Chondrocyte (in vitro differentiated cells): ENCODE measurements at regions not wholly inside any gene's neighbourhood (a gene's known extent, or its start where the extent isn't known, plus 50 kb on each side); places are given as distances from the start of the nearest gene placed in this dataset.
A peak's percentile ranks its signal among the peaks of the same experiment; 100 is the strongest.

ENCODE experiments used
- DNase-seq: peaks from one replicate; pipeline ENCODE4 v3.0.0; 2021; ENCODE audit warnings: mixed read lengths, low spot score
- H3K27ac Mint-ChIP-seq: one replicate; pipeline ENCODE4 v1.8.0; 2021; ENCODE audit warnings: mild to moderate bottlenecking, moderate library complexity, mixed read lengths; ENCODE audit not compliant: unreplicated experiment
- H3K27me3 Mint-ChIP-seq: 2 replicates; pipeline ENCODE4 v1.8.0; 2021; ENCODE audit warnings: low read depth, mixed read lengths
- H3K36me3 Mint-ChIP-seq: 2 replicates; pipeline ENCODE4 v1.8.0; 2021; ENCODE audit warnings: low read depth, mixed read lengths
- H3K4me1 Mint-ChIP-seq: 2 replicates; pipeline ENCODE4 v1.8.0; 2021; ENCODE audit warnings: low read depth, mild to moderate bottlenecking, mixed read lengths
- H3K4me3 Mint-ChIP-seq: one replicate; pipeline ENCODE4 v1.8.0; 2021; ENCODE audit warnings: mild to moderate bottlenecking, moderate library complexity, mixed read lengths; ENCODE audit not compliant: unreplicated experiment
- H3K9me3 Mint-ChIP-seq: 2 replicates; pipeline ENCODE4 v1.8.0; 2021; ENCODE audit warnings: low read depth, mixed read lengths
- CTCF ChIP-seq: fragments of 200-600 bp; sonication (generic); IDR thresholded peaks from 2 replicates; pipeline ENCODE4 v1.5.0; 2021; ENCODE audit warnings: antibody characterized with exemption, mild to moderate bottlenecking, moderate library complexity

- peaks cover 51% of the 10 kb centered on the region for H3K4me1 Mint-ChIP-seq
Observed at GRCh38 chr12:59076622-59077021, 156.3 kb upstream of the LRIG3 start.

GRCh38 chr12:59075968-59076490 is 155.7 kb upstream of the LRIG3 start:
- peaks cover 2% of the 10 kb centered on the region for H3K36me3 Mint-ChIP-seq
- DNase-seq: no peak
- H3K4me3 Mint-ChIP-seq: no peak overlapping the region
- no peak overlapping the region for H3K27ac Mint-ChIP-seq
- peaks cover 57% of the 10 kb centered on the region for H3K4me1 Mint-ChIP-seq
- no peaks in the 10 kb centered on the region for H3K27me3 Mint-ChIP-seq
- H3K9me3 Mint-ChIP-seq: peaks cover 3% of the 10 kb centered on the region
- peak; percentile 56 for TF ChIP-seq CTCF

More at GRCh38 chr12:59076622-59077021, 156.3 kb upstream of the LRIG3 start:
- no peak for TF ChIP-seq CTCF
- H3K36me3 Mint-ChIP-seq: peaks cover 2% of the 10 kb centered on the region
- no peaks in the 10 kb centered on the region for H3K27me3 Mint-ChIP-seq
- H3K27ac Mint-ChIP-seq: no peak overlapping the region
- no peak overlapping the region for H3K4me3 Mint-ChIP-seq
- H3K9me3 Mint-ChIP-seq: peaks cover 3% of the 10 kb centered on the region
- DNase-seq: no peak

- no peak for TF ChIP-seq CTCF
- Mint-ChIP-seq H3K4me3 (no peak overlapping the region), H3K4me1 (peaks cover 65% of the 10 kb centered on the region), H3K9me3 (peaks cover 3% of the 10 kb centered on the region), H3K36me3 (peaks cover 2% of the 10 kb centered on the region), H3K27me3 (no peaks in the 10 kb centered on the region), H3K27ac (no peak overlapping the region)
- no peak for DNase-seq
Observed at GRCh38 chr12:59075141-59075540, 154.8 kb upstream of the LRIG3 start.

GRCh38 chr12:59070322-59070933 is 150.1 kb upstream of the LRIG3 start:
- H3K4me1 Mint-ChIP-seq: peaks cover 64% of the 10 kb centered on the region
- peaks cover 3% of the 10 kb centered on the region for H3K9me3 Mint-ChIP-seq
- peaks cover 2% of the 10 kb centered on the region for H3K36me3 Mint-ChIP-seq
- no peak for TF ChIP-seq CTCF
- H3K4me3 Mint-ChIP-seq: no peak overlapping the region
- H3K27me3 Mint-ChIP-seq: no peaks in the 10 kb centered on the region
- no peak for DNase-seq
- H3K27ac Mint-ChIP-seq: peak overlapping the region; percentile 74

- Mint-ChIP-seq H3K4me3 (no peak overlapping the region), H3K9me3 (peaks cover 3% of the 10 kb centered on the region), H3K36me3 (peaks cover 2% of the 10 kb centered on the region), H3K4me1 (peaks cover 64% of the 10 kb centered on the region), H3K27me3 (no peaks in the 10 kb centered on the region), H3K27ac (peak overlapping the region; percentile 62)
- no peak for DNase-seq
- no peak for TF ChIP-seq CTCF
Observed at GRCh38 chr12:59069516-59069915, 149.2 kb upstream of the LRIG3 start.
